Fibroblast of lung (primary cell): ENCODE measurements at regions not wholly inside any gene's neighbourhood (a gene's known extent, or its start where the extent isn't known, plus 50 kb on each side); places are given as distances from the start of the nearest gene placed in this dataset.

ENCODE experiments used
- CTCF ChIP-seq, 2 donors: IDR thresholded peaks in 1 of 2; conservative IDR thresholded peaks in 1 of 2; 1 replicate in 1 of 2; 2 replicates in 1 of 2; pipeline ENCODE4 v1.5.1; 2011 to 2012; ENCODE audit warnings: low read length in 2 of 2, control low read depth in 1 of 2, inconsistent platforms in 1 of 2, low read depth in 1 of 2, mild to moderate bottlenecking in 1 of 2
- EZH2 ChIP-seq: IDR thresholded peaks from 2 replicates; pipeline ENCODE4 v1.5.1; 2012; ENCODE audit warnings: low read length, control low read depth, mild to moderate bottlenecking; ENCODE audit errors: missing control alignments

GRCh38 chr6:40336296-40336695 lies 250.9 kb downstream of the LRFN2 start:
- TF ChIP-seq CTCF (conservative IDR thresholded peaks at IDR 0.05 in 1 of 2, IDR thresholded peaks at IDR 0.05 in 1 of 2; ENCODE audit: low read depth in 1 of 2, low read length in 2 of 2) (no peak), EZH2 (no peak)
